ENCODE measurements at regions not wholly inside any gene's neighbourhood (a gene's known extent, or its start where the extent isn't known, plus 50 kb on each side); places are given as distances from the start of the nearest gene placed in this dataset.

DNA sequence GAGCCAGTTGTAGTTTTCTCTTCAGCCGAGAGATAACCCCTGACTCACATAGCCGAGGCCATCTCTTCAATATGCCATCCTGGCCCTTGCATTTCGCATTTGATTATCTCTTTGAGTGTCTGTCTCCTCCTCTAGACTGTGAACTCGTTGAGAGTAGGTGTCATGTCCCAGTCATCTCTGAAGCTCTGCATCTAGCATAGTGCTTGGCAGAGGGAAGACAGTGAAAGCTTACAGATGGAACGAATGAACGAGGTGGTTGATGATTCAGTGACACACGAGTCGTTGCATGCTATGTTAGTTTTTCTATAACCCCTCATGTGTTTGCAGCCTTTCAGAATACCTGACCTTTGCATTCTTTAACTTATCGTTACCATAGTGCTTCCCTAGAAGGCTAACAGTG is 59.9 kb upstream of the CYRIA start:
- TF ChIP-seq POLR2A (IDR thresholded peaks at IDR 0.05) (no peak), CTCF (IDR thresholded peaks at IDR 0.05) (no peak), POLR2AphosphoS5 (IDR thresholded peaks at IDR 0.05; ENCODE audit: insufficient read depth in 1 of 2, low read depth in 1 of 2) (no peak)
